ENCODE measurements at regions not wholly inside any gene's neighbourhood (a gene's known extent, or its start where the extent isn't known, plus 50 kb on each side); places are given as distances from the start of the nearest gene placed in this dataset.

GRCh38 chr16:86651823-86652222 is 73.5 kb downstream of the FOXL1 start:
- no peak overlapping the region for H3K4me3 Mint-ChIP-seq

GRCh38 chr16:86653285-86654006 is 75.1 kb downstream of the FOXL1 start:
- peaks cover 0 to 8% (median 6%) of the 10 kb centered on the region in 3 donors for H3K27me3 Mint-ChIP-seq (ENCODE audit: low read depth in 3 of 3)
- no peaks in the 10 kb centered on the region for H3K36me3 Mint-ChIP-seq
- H3K27ac Mint-ChIP-seq: no peak overlapping the region
- H3K9me3 Mint-ChIP-seq: no peaks in the 10 kb centered on the region
- H3K4me1 Mint-ChIP-seq: no peaks in the 10 kb centered on the region
- no peak for DNase-seq
- H3K4me3 Mint-ChIP-seq: no peak overlapping the region

More at GRCh38 chr16:86651823-86652222, 73.5 kb downstream of the FOXL1 start:
- Mint-ChIP-seq H3K36me3 (no peaks in the 10 kb centered on the region), H3K27ac (no peak overlapping the region), H3K27me3 (ENCODE audit: low read depth in 3 of 3) (peaks cover 3 to 6% (median 6%) of the 10 kb centered on the region in 3 donors), H3K9me3 (no peaks in the 10 kb centered on the region), H3K4me1 (no peaks in the 10 kb centered on the region)
- no peak for DNase-seq

- Mint-ChIP-seq H3K9me3 (no peaks in the 10 kb centered on the region), H3K27me3 (ENCODE audit: low read depth in 3 of 3) (peaks cover 0 to 9% (median 2%) of the 10 kb centered on the region in 3 donors), H3K27ac (no peak overlapping the region), H3K4me1 (no peaks in the 10 kb centered on the region), H3K36me3 (no peaks in the 10 kb centered on the region), H3K4me3 (no peak overlapping the region)
- DNase-seq: no peak
Observed at GRCh38 chr16:86657972-86658371, 79.6 kb downstream of the FOXL1 start.

DNA sequence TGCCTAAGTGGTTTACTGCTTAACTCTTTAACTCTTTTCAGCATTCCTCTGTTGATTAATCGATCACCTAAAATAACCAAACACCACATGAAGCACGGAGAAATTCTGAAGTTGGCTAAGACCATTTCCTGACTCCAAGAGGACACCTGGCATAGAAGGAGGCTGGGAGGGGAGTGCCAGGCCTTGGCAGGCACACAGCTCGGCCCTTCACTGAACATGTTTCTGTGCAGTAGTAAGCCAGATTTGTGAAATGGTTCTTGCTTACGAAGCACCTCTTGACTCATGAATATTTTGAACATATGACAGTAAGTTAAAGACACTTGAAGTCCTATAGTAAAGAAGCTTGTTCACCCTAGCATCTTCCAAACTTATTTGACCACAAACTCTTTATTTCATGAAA is 82.3 kb downstream of the FOXL1 start:
- Mint-ChIP-seq H3K4me1 (peaks cover 19 to 21% of the 10 kb centered on the region in 2 donors), H3K27ac (no peak overlapping the region), H3K9me3 (no peaks in the 10 kb centered on the region)

DNA sequence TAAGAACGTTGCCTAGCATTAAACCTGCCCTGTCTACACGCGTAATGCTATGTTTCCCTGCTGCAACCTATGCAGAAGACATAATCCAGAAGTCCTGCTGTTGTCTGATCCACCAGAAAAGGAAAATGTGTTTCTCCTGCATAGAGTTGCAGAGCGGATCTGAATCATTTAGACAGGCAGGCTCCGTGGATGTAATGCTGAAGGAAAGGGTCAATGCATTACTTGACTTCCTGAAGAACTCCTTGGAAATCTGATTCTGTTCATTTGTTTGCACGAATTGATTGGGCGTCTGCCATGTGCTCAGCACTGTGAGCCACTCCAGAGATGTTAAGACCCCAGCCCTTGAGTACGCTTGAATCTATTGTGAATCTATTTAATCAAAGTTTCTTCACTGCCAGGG is 83.4 kb downstream of the FOXL1 start:
- H3K27me3 Mint-ChIP-seq (ENCODE audit: low read depth in 3 of 3): peaks cover 0 to 6% (median 2%) of the 10 kb centered on the region in 3 donors
- H3K27ac Mint-ChIP-seq: no peak overlapping the region
- peaks cover 19 to 21% of the 10 kb centered on the region in 2 donors for H3K4me1 Mint-ChIP-seq
- no peak overlapping the region for H3K4me3 Mint-ChIP-seq
- DNase-seq: no peak
- H3K36me3 Mint-ChIP-seq: peaks cover 0 to 4% (median 0%) of the 10 kb centered on the region in 3 donors
- no peaks in the 10 kb centered on the region for H3K9me3 Mint-ChIP-seq

More for the DNA sequence above, 82.3 kb downstream of the FOXL1 start:
- DNase-seq: no peak
- Mint-ChIP-seq H3K4me3 (no peak overlapping the region), H3K36me3 (no peaks in the 10 kb centered on the region), H3K27me3 (ENCODE audit: low read depth in 3 of 3) (peaks cover 0 to 6% (median 0%) of the 10 kb centered on the region in 3 donors)

- H3K4me3 Mint-ChIP-seq: no peak overlapping the region
- no peak overlapping the region for H3K27ac Mint-ChIP-seq
- DNase-seq: no peak
- H3K36me3 Mint-ChIP-seq: peaks cover 0 to 4% (median 0%) of the 10 kb centered on the region in 3 donors
- peaks cover 0 to 6% (median 2%) of the 10 kb centered on the region in 3 donors for H3K27me3 Mint-ChIP-seq (ENCODE audit: low read depth in 3 of 3)
- H3K4me1 Mint-ChIP-seq: peaks cover 19 to 21% of the 10 kb centered on the region in 2 donors
- H3K9me3 Mint-ChIP-seq: no peaks in the 10 kb centered on the region
Observed at GRCh38 chr16:86662195-86662594, 83.8 kb downstream of the FOXL1 start.

DNA sequence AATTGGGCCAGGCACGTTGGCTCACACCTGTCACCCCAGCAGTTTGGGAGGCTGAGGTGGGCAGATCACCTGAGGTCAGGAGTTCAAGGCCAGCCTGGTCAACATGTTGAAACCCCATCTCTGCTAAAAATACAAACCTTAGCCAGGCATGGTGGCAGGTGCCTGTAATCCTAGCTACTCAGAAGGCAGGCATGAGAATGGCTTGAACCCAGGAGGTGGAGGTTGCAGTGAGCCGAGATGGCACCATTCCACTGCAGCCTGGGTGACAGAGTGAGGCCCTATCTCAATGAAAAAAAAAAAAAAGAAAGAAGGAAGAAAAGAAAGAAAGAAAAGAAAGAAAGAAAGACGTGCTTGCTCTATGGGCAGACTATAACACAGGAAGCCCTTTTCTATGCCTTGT is 84.4 kb downstream of the FOXL1 start:
- DNase-seq: no peak
- H3K4me1 Mint-ChIP-seq: peaks cover 19 to 21% of the 10 kb centered on the region in 2 donors
- no peaks in the 10 kb centered on the region for H3K9me3 Mint-ChIP-seq
- peaks cover 0 to 6% (median 2%) of the 10 kb centered on the region in 3 donors for H3K27me3 Mint-ChIP-seq (ENCODE audit: low read depth in 3 of 3)
- H3K36me3 Mint-ChIP-seq: peaks cover 0 to 4% (median 0%) of the 10 kb centered on the region in 3 donors
- no peak overlapping the region for H3K4me3 Mint-ChIP-seq
- H3K27ac Mint-ChIP-seq: no peak overlapping the region

- peaks cover 0 to 5% (median 2%) of the 10 kb centered on the region in 3 donors for H3K27me3 Mint-ChIP-seq (ENCODE audit: low read depth in 3 of 3)
- H3K4me3 Mint-ChIP-seq: peak overlapping the region; percentile 39 to 84 (median 64)
- H3K27ac Mint-ChIP-seq: peak overlapping the region in 3 of 6 donors; percentile 74 to 85 (median 85)
- H3K4me1 Mint-ChIP-seq: peaks cover 19 to 21% of the 10 kb centered on the region in 2 donors
- H3K36me3 Mint-ChIP-seq: peaks cover 0 to 4% (median 0%) of the 10 kb centered on the region in 3 donors
- H3K9me3 Mint-ChIP-seq: no peaks in the 10 kb centered on the region
- no peak for DNase-seq
Observed at GRCh38 chr16:86663685-86664521, 85.6 kb downstream of the FOXL1 start.

- Mint-ChIP-seq H3K27me3 (ENCODE audit: low read depth in 3 of 3) (peaks cover 0 to 5% (median 2%) of the 10 kb centered on the region in 3 donors), H3K9me3 (no peaks in the 10 kb centered on the region), H3K4me3 (peak overlapping the region; percentile 39 to 84 (median 64)), H3K27ac (peak overlapping the region in 5 of 6 donors; percentile 23 to 85 (median 74)), H3K36me3 (peaks cover 0 to 4% (median 0%) of the 10 kb centered on the region in 3 donors), H3K4me1 (peaks cover 19 to 21% of the 10 kb centered on the region in 2 donors)
- peak in 2 of 3 donors; percentile 1 to 42 for DNase-seq
Observed at GRCh38 chr16:86664522-86665318, 86.4 kb downstream of the FOXL1 start.

GRCh38 chr16:86665319-86665675 is 86.9 kb downstream of the FOXL1 start:
- no peak for DNase-seq
- Mint-ChIP-seq H3K27me3 (ENCODE audit: low read depth in 3 of 3) (peaks cover 0 to 5% (median 2%) of the 10 kb centered on the region in 3 donors), H3K36me3 (peaks cover 0 to 4% (median 0%) of the 10 kb centered on the region in 3 donors), H3K4me3 (peak overlapping the region in 1 of 5 donors; percentile 29), H3K9me3 (no peaks in the 10 kb centered on the region), H3K4me1 (peaks cover 19 to 21% of the 10 kb centered on the region in 2 donors), H3K27ac (peak overlapping the region in 1 of 6 donors; percentile 60)

DNA sequence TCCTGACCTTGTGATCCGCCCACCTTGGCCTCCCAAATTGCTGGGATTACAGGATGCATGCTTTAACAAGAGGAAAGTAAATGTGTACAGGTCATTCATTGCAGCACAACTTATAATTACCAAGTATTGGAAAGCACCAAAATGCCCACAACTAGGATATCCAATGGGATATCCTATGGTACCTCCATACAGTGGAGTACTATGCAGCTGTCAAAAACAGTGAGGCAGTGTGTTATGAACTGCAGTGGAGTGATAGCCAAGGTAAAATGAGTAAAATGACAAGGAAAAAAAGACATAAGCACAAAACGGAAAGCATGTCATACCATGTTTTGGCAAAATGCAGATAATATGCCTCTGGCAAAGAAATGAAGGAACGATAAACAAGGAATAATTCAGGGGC is 87.6 kb downstream of the FOXL1 start:
- peaks cover 0 to 5% (median 2%) of the 10 kb centered on the region in 3 donors for H3K27me3 Mint-ChIP-seq (ENCODE audit: low read depth in 3 of 3)
- H3K9me3 Mint-ChIP-seq: no peaks in the 10 kb centered on the region
- DNase-seq: no peak
- H3K36me3 Mint-ChIP-seq: peaks cover 0 to 4% (median 0%) of the 10 kb centered on the region in 3 donors
- peaks cover 19 to 21% of the 10 kb centered on the region in 2 donors for H3K4me1 Mint-ChIP-seq
- no peak overlapping the region for H3K4me3 Mint-ChIP-seq
- H3K27ac Mint-ChIP-seq: no peak overlapping the region

DNA sequence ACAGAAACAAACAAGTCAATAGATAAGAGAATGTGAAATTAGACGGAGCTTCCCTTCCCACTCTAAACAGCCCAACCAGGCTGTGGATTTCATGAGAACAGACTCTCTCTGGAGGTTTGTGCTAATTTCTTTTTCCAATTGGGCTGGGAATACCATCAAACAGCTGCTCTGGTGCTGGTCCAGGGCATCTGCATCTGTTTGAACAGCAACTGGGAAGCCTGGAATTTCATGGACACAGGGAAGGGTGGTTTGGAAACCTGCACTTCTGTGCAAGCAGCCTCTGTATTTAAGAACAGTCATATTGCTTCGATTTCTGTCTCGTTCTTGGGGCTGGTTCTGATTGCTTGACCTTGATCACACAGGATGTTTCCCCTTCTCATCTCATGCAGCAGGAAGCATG is 88.7 kb downstream of the FOXL1 start:
- Mint-ChIP-seq H3K27ac (no peak overlapping the region), H3K9me3 (no peaks in the 10 kb centered on the region)

More for the DNA sequence above, 88.7 kb downstream of the FOXL1 start:
- Mint-ChIP-seq H3K27me3 (ENCODE audit: low read depth in 3 of 3) (peaks cover 2 to 3% (median 2%) of the 10 kb centered on the region in 3 donors), H3K4me1 (peaks cover 19 to 21% of the 10 kb centered on the region in 2 donors), H3K36me3 (peaks cover 0 to 4% (median 0%) of the 10 kb centered on the region in 3 donors), H3K4me3 (no peak overlapping the region)
- no peak for DNase-seq

All from immature natural killer cell (primary cell).